ENCODE measurements at regions not wholly inside any gene's neighbourhood (a gene's known extent, or its start where the extent isn't known, plus 50 kb on each side); places are given as distances from the start of the nearest gene placed in this dataset.
"Not testable (repeated sequence)": the region's sequence is repeated elsewhere in the genome, so short reads cannot be mapped to it uniquely, and the experiment has no call there.

DNA sequence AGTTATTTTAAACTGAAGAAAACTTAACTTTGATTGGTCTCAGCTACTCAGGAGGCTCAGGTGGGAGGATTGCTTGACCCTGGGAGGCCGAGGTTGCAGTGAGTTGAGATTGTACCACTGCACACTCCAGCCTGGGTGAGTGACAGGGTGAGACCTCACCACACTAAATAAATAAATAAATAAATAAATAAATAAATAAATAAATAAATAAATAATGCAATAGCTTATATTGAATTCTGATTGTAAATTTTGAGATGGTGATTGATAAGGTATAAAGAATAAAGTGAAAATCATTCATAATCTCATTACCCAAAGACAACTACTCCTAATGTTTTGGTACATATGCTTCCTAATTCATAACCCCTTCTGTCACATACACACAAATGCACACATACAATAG is 58.1 kb downstream of the TUBA3C start:
- no peak for ATAC-seq
- no peak for DNase-seq (ENCODE audit: low spot score in 2 of 2)
- no peak overlapping the region for H3K27ac Mint-ChIP-seq
- H3K9me3 Mint-ChIP-seq, result peaks cover 0 to 9% of the 10 kb centered on the region in 2 donors
- no peaks in the 10 kb centered on the region for H3K36me3 Mint-ChIP-seq

DNA sequence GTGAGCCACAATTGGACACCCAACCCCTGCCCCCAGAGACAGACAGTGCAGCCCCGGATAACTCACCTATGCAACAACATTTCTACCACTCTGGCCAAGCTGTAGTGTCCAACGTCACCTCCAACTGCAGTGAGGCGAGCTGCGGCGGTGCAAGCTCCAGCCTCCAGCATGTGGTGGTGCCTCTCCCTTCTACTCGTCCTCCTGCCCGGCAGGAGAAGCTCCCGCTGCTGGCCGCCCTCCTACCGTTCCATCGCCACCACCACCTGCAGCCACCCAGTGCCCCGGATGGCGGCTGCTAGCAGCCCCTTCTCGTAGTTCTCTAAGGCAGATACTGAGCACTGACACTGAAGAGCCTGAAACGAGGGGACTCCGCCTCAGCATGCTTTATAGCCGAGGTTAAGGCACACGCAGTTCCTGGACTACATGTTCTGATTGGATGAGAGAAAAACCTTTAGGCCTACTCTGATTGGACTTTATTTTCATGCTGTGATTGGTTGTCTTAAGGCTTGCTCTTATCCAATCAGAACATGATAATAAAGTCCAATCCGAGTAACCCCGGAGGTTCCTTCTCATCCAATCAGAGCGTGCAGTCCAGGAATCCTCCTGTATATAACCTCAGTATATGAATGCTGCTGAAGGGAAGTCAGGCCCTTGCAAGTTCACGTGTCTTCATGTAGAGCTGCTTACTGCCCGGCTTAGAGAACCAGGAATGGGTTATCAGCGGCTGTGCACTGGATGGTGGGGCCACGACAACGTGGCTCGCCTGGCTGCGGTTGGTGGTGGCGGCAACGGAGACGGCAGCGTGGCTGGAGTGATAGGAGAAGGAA is 63.5 kb downstream of the TUBA3C start:
- Mint-ChIP-seq H3K9me3 (peaks cover 0 to 11% of the 10 kb centered on the region in 2 donors), H3K27ac (no peak overlapping the region), H3K36me3 (peaks cover 0 to 6% of the 10 kb centered on the region in 2 donors)
- DNase-seq (ENCODE audit: low spot score in 2 of 2) (no peak), ATAC-seq (no peak)

DNA sequence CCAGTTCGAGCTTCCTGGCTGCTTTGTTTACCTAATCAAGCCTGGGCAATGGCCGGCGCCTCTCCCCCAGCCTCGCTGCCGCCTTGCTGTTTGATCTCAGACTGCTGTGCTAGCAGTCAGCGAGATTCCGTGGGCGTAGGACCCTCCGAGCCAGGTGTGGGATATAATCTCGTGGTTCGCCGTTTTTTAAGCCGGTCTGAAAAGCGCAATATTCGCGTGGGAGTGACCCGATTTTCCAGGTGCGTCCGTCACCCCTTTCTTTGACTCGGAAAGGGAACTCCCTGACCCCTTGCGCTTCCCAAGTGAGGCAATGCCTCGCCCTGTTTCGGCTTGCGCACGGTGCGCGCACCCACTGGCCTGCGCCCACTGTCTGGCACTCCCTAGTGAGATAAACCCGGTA is 72.4 kb downstream of the TUBA3C start:
- H3K36me3 Mint-ChIP-seq, result peaks cover 4 to 18% of the 10 kb centered on the region in 2 donors
- not testable (repeated sequence) for DNase-seq (ENCODE audit: low spot score in 2 of 2); H3K27ac Mint-ChIP-seq; H3K9me3 Mint-ChIP-seq; ATAC-seq

DNA sequence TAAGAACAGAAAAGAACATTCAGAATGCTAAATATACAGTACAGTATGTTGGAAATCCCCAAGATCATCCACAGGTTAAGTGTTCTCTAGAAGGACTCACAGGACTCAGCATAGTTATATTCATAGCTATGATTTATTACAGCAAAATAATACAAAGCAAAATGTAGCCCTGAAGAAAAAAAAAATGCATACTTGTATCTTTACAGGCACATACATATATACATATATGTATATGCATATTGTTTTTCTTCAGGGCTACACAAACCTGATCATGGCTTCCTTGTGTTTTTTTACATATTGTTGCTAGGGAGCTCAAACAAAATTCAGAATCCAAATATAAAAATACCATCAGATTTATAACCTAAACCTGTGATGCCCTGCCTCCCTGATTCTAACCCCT is 78.5 kb downstream of the TUBA3C start:
- Mint-ChIP-seq H3K9me3 (peaks cover 3 to 4% of the 10 kb centered on the region in 2 donors), H3K36me3 (no peaks in the 10 kb centered on the region), H3K27ac (no peak overlapping the region)
- ATAC-seq, result no peak
- no peak for DNase-seq (ENCODE audit: low spot score in 2 of 2)

DNA sequence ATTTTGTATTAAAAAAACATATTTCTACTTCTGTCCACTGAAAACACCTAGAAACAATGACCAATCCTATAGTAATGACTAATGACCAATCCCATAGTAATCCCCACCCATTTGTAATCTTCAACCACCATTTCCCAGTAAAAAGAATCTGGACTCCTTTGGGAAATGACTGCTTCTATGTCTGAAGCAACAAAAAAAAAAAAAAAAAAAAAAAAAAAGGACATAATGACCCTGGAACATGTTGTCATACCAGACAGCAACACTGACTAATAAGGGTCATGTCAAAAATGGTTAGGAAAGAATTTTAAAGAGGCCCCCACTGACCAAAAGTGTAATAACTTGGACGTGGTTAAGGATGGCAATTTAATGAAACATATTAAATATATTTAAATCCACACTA is 88.3 kb downstream of the TUBA3C start:
- Mint-ChIP-seq H3K36me3 (no peaks in the 10 kb centered on the region), H3K27ac (no peak overlapping the region), H3K9me3 (no peaks in the 10 kb centered on the region)
- ATAC-seq (no peak), DNase-seq (ENCODE audit: low spot score in 2 of 2) (no peak)

DNA sequence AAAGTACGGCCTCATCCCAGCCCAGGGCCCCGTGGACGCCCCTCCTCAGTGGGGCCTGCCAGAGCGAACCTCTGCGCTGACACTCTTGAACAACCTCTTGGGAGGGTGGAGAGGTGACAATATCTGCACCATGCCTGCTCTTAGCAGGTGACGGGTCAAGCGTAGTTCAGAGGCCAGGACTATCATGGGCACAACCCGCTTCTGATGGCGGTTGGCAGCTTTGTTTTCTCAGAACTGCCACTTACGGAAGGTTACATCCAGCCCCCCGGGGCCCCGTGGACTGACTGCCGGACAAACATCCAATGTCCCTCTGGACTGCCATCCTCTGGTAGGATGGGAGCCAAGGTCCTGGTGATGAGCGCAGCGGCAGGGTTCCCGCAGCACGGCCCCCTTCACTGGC is 91.1 kb downstream of the TUBA3C start:
- no peaks in the 10 kb centered on the region for H3K9me3 Mint-ChIP-seq
- ATAC-seq, result no peak
- no peak overlapping the region for H3K27ac Mint-ChIP-seq
- no peak for DNase-seq (ENCODE audit: low spot score in 2 of 2)
- no peaks in the 10 kb centered on the region for H3K36me3 Mint-ChIP-seq

DNA sequence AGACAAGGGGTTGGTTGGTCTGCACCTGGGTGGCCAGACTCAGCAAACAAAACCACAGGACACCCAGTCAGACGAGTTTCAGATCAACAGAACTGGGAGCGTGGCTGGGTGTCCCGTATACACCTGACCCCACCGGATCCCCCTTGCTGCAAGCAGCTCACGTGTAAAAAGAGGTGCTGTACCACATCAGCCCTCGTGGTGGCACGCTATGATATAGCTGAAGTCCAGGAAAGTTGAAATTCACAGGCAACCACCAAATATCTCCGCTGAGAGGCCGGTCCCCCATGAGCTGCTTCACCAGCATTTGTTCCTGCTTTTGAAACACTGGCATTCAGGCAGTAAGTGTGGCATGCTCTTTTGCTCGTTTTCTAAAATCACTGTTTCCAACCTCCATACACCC is 92.3 kb downstream of the TUBA3C start:
- H3K9me3 Mint-ChIP-seq, result no peaks in the 10 kb centered on the region
- no peak for DNase-seq (ENCODE audit: low spot score in 2 of 2)
- no peak for ATAC-seq
- H3K27ac Mint-ChIP-seq, result no peak overlapping the region
- no peaks in the 10 kb centered on the region for H3K36me3 Mint-ChIP-seq

DNA sequence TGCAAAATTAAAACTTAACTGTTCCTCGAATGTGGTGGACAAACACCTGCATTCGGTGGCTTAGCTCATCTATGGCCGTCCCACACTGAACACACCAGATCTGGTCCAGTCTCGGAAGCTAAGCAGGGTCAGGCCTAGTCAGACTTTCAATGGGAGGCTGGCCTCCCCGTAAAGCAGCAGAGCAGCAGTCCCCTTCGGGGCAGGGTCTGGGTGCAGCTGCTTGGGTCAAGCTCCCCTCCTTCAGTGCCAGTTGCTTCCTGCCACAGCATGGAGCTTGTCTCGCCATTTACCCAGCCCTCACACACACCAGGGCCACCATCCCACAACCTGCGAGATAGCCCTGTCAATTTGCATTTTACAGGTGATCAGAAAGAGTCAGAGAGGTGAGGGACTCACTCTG is 93.2 kb downstream of the TUBA3C start:
- no peak for DNase-seq (ENCODE audit: low spot score in 2 of 2)
- no peak for ATAC-seq
- Mint-ChIP-seq H3K36me3 (no peaks in the 10 kb centered on the region), H3K9me3 (peaks cover 0 to 5% of the 10 kb centered on the region in 2 donors), H3K27ac (no peak overlapping the region)

DNA sequence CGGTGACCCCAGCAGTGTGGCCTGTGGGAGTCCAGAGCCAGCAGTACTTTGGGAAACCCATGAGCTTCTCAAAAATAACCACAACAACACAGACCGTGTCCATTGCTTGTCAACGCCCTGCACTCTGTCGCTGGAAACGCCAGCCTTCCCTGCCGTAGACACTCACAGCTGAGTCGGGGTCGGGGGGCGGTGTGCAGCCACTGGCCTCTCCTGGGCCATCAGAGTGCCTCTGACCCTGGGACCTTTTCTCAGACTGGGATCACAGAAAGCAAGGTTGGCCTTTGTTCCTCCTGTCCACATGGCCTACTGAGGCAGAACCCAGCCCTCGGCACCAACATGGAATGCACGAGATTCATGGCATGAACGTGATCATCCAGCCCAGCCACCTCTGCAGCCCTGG is 95.7 kb downstream of the TUBA3C start:
- DNase-seq (ENCODE audit: low spot score in 2 of 2) (no peak), ATAC-seq (no peak)
- H3K36me3 Mint-ChIP-seq, result no peaks in the 10 kb centered on the region
- no peak overlapping the region for H3K27ac Mint-ChIP-seq
- H3K9me3 Mint-ChIP-seq, result peaks cover 5 to 13% of the 10 kb centered on the region in 2 donors

DNA sequence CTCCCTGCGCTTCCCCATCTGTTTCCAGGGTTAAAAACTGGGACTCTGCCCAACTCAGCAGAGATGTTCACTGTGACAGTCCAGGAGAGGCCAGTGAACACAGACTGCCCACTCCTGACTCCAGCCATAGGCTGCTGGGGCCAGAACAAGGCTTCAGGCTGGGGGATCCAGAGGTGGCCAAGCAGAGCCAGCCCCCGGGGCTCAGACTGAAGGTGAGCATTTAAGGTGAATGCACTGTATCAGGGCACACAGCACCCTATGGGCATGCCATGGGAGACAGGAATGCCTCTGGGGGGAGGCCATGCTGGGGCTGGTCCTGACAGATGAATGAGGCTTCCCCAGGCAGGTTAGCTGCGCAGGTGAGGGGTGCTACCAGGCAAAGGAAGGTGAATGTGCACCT is 96.4 kb downstream of the TUBA3C start:
- H3K36me3 Mint-ChIP-seq, result no peaks in the 10 kb centered on the region
- no peak for ATAC-seq
- peaks cover 5 to 13% of the 10 kb centered on the region in 2 donors for H3K9me3 Mint-ChIP-seq
- H3K27ac Mint-ChIP-seq, result no peak overlapping the region
- no peak for DNase-seq (ENCODE audit: low spot score in 2 of 2)

DNA sequence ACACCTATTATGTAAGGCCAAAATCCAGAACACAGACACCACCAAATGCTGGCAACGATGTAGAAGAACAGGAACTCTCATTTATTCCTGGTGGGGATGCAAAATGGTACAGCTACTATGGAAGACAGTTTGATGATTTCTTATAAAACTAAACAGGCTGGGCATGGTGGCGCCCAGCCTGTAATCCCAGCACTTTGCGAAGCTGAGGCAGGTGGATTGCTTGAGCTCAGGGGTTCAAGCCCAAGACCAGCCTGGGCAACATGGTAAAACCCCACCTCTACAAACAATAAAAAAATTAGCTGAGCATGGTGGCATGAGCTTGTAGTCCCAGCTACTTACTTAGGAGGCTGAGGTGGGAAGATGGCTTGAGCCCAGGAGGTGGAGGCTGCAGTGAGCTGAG is 98.3 kb downstream of the TUBA3C start:
- Mint-ChIP-seq H3K9me3 (peaks cover 5 to 17% of the 10 kb centered on the region in 2 donors), H3K27ac (no peak overlapping the region), H3K36me3 (no peaks in the 10 kb centered on the region)
- ATAC-seq, result no peak
- no peak for DNase-seq (ENCODE audit: low spot score in 2 of 2)

DNA sequence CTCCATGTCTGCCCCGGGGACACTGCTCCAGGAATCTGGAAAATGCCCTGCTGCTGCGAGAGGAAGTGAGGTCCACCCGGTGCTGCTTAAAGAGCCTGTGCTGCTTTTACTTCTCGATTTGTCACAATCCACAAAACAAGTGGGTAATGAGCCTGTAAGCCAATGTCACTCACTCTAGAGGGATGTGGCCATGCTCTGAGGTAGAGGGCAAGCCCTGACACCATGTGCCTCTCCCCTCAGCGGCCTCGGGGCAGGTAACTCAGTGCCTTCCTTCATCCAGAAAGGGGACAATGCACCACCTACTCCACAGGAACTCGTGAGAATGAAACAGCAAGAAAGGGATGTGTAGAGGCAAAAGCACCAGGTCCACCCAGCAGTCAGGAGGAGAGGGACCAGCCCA is 106.2 kb downstream of the TUBA3C start:
- DNase-seq (ENCODE audit: low spot score in 2 of 2) (no peak), ATAC-seq (no peak)
- Mint-ChIP-seq H3K36me3 (no peaks in the 10 kb centered on the region), H3K27ac (no peak overlapping the region), H3K9me3 (peaks cover 5 to 15% of the 10 kb centered on the region in 2 donors)

DNA sequence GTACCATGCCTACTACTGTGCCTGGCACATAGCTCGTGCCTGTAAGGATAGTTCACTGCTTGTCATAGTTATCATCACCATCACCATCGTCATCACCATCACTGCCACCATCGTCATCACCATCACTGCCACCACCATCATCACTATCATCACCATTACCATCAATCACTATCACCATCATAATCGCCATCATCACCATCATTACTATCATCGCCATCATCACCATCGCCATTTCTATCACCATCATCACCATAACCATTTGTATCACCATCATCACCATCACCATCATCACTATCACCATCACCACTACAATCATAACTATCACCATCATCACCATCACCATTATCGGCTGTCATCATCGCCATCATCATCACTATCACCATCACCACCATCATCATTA is 107.1 kb downstream of the TUBA3C start:
- no peak overlapping the region for H3K27ac Mint-ChIP-seq
- ATAC-seq (no peak), DNase-seq (ENCODE audit: low spot score in 2 of 2) (no peak)
- H3K9me3 Mint-ChIP-seq, result peaks cover 5 to 15% of the 10 kb centered on the region in 2 donors
- no peaks in the 10 kb centered on the region for H3K36me3 Mint-ChIP-seq

DNA sequence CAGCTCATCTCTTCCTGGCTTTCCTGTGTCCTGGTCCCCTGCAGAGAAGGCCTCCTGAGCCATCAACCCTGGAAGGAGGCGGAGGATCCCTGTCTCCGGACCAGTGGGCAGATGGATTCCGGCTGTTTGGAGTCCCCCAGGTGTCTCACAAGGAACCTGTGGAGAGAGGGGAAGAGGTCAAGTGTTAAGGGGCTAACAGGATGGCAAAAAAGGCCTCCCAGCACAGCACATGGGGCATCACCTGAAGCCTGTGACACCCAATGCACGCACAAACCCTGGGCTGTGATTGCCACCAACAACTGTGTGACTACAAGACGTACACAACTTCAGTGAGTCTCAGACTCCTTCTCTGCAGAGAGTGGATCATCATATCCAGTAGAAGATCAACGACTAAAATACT is 107.5 kb downstream of the TUBA3C start:
- H3K36me3 Mint-ChIP-seq; H3K27ac Mint-ChIP-seq; ATAC-seq; DNase-seq (ENCODE audit: low spot score in 2 of 2): not testable (repeated sequence)
- H3K9me3 Mint-ChIP-seq, result peaks cover 5 to 11% of the 10 kb centered on the region in 2 donors

DNA sequence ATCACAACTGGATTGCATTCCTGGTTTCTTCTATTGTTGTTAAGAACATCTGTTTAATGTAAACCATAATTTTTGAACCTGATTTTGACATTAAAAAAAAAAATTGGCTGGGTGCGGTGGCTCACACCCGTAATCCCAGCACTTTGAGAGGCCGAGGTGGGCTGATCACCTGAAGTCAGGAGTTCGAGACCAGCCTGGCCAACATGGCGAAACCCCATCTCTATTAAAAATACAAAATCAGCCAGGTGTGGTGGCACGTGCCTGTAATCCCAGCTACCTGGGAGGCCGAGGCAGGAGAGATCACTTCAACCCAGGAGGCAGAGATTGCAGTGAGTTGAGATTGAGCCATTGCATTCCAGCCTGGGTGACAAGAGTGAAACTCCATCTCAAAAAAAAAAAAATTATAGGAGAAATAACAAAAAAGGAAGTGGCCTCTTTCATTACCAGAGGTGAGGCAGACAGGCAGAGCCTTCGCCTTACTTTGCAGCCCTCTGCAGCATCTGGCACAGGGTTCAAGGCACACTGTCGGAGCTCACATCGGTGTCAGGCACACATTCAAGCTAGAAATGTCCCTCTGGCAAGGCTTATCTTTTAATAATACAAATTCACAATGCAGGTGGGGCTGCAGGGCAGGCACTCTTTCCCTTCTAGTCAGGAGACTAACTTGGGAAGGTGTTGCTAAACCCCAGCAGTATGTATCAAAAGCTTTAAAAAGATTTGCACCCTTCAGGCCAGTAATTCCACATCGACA is 108.5 kb downstream of the TUBA3C start:
- H3K27ac Mint-ChIP-seq; H3K36me3 Mint-ChIP-seq; DNase-seq (ENCODE audit: low spot score in 2 of 2); ATAC-seq: not testable (repeated sequence)
- peaks cover 5 to 10% of the 10 kb centered on the region in 2 donors for H3K9me3 Mint-ChIP-seq

DNA sequence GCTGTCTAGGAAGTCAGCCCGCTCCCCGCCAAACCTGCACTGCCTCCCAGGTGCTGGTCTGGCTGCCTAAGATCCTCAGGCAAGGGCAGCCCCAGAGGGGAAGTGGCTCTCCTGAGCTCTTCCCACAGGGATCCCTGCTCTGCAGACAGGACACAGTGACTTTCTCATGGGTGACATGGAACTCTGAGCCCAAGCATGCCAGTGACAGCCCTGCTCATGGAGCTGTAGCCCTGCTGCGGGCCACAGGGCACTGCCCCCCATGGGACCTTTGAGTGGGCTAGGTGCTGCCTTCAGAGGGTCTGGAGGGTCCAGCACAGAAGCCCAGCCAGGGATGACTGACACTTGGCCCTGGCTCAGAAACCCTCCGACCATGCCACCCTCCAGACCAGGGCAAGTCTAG is 109.1 kb downstream of the TUBA3C start:
- ATAC-seq (no peak), DNase-seq (ENCODE audit: low spot score in 2 of 2) (no peak)
- no peak overlapping the region for H3K27ac Mint-ChIP-seq

DNA sequence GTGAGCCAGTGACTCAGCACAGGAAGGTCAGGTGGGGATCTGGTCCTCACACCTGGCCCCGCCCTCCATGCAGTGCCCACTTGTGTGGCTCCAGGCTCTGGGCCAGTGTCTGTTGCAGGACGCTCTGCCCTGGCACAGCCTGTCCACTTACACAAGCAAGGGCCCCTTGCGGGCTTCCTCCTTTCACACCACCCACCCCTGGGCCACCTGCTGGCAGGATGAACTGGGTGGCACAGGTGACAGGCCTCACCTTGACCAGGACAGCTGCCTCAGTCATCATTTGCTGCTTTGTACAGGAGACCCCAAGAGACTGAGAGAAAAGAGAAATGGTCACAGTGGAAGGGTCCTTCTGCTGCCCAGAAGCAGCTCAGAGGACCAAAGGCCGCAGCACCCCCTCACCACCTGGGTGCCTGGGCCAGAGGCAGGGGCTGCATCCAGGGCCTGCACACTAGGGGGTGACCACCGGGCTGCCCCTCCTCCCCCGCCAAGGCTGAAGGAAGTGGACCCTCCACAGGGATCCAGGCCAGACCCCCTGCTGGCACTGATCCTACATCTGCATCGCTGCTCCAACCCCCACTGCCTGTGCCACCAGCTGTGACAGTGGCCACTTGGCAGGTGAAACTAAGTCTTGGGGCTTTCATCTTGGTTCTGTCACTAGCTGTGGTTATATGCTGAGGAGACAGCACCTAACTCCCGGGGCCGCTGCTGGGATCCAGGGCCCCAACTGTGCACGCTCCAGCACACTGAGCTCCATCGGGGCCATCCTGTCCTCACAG is 110.3 kb downstream of the TUBA3C start:
- no peak overlapping the region for H3K27ac Mint-ChIP-seq
- DNase-seq (ENCODE audit: low spot score in 2 of 2), result no peak
- no peaks in the 10 kb centered on the region for H3K36me3 Mint-ChIP-seq
- no peak for ATAC-seq
- H3K9me3 Mint-ChIP-seq, result peaks cover 5 to 6% of the 10 kb centered on the region in 2 donors

More for the DNA sequence above, 109.1 kb downstream of the TUBA3C start:
- Mint-ChIP-seq H3K36me3 (no peaks in the 10 kb centered on the region), H3K9me3 (peaks cover 5 to 10% of the 10 kb centered on the region in 2 donors)
